A549 (cell line): ENCODE measurements at regions not wholly inside any gene's neighbourhood (a gene's known extent, or its start where the extent isn't known, plus 50 kb on each side); places are given as distances from the start of the nearest gene placed in this dataset.

Source experiments
- CEBPB ChIP-seq, 2 experiments: fragments of >200 bp in 1 of 2; sonication (Bioruptor Twin) in 1 of 2; formaldehyde crosslinking in 1 of 2; IDR thresholded peaks; 2 replicates each; pipeline ENCODE4 v1.6.1; 2012 to 2016
- CTCF ChIP-seq: fragments of >200 bp; sonication (Bioruptor Twin); formaldehyde crosslinking; IDR thresholded peaks from 3 replicates; pipeline ENCODE4 v1.5.1; 2016
- EP300 ChIP-seq, 2 experiments: fragments of >200 bp; sonication (Bioruptor Twin); formaldehyde crosslinking; IDR thresholded peaks; 2 replicates in 1 of 2; 3 replicates in 1 of 2; pipeline ENCODE4 v1.6.1; 2016 to 2017
- FOXS1 ChIP-seq: fragments of 250-450 bp; sonication (Bioruptor Pico); IDR thresholded peaks from 2 replicates; pipeline ENCODE4 v1.5.0; 2020; ENCODE audit warnings: mild to moderate bottlenecking, moderate library complexity
- HOXA7 ChIP-seq: fragments of 250-450 bp; sonication (Bioruptor Pico); IDR thresholded peaks from 2 replicates; pipeline ENCODE4 v1.5.0; 2020; ENCODE audit warnings: mild to moderate bottlenecking, moderate library complexity
- JUNB ChIP-seq: fragments of >200 bp; sonication (Bioruptor Twin); formaldehyde crosslinking; IDR thresholded peaks from 2 replicates; pipeline ENCODE4 v1.6.1; 2016
- NR3C1 ChIP-seq: fragments of >200 bp; sonication (Bioruptor Twin); formaldehyde crosslinking; IDR thresholded peaks from 3 replicates; pipeline ENCODE4 v1.6.1; 2017
- POLR2A ChIP-seq: IDR thresholded peaks from 2 replicates; pipeline ENCODE4 v1.6.1; 2012; ENCODE audit warnings: mild to moderate bottlenecking, low read length
- RAD21 ChIP-seq, 2 experiments: fragments of >200 bp in 1 of 2; sonication (Bioruptor Twin) in 1 of 2; formaldehyde crosslinking in 1 of 2; IDR thresholded peaks in 1 of 2; conservative IDR thresholded peaks in 1 of 2; 2 replicates in 1 of 2; 3 replicates in 1 of 2; pipeline ENCODE4 v1.6.1; 2012 to 2018; ENCODE audit warnings: inconsistent platforms in 1 of 2
- REST ChIP-seq: fragments of 200-600 bp; sonication (generic); IDR thresholded peaks from 2 replicates; pipeline ENCODE4 v1.6.1; 2016; ENCODE audit warnings: antibody characterized with exemption, mild to moderate bottlenecking, moderate library complexity
- RFX5 ChIP-seq: fragments of 450-650 bp; IDR thresholded peaks from 2 replicates; pipeline ENCODE4 v1.7.1; 2014; ENCODE audit warnings: antibody characterized with exemption, mild to moderate bottlenecking, moderate library complexity
- SMC3 ChIP-seq: fragments of >200 bp; sonication (Bioruptor Twin); formaldehyde crosslinking; IDR thresholded peaks from 3 replicates; pipeline ENCODE4 v1.6.1; 2018; ENCODE audit warnings: inconsistent platforms

- TF ChIP-seq POLR2A (no peak), CTCF (no peak), HOXA7 (CRISPR knock-in tag) (no peak), RAD21 (conservative IDR thresholded peaks at IDR 0.05 in 1 of 2, IDR thresholded peaks at IDR 0.05 in 1 of 2) (no peak), CEBPB (IDR thresholded peaks at IDR 0.05) (no peak), EP300 (IDR thresholded peaks at IDR 0.05) (no peak), JUNB (no peak), RFX5 (no peak), REST (no peak), NR3C1 (no peak), SMC3 (no peak), FOXS1 (CRISPR knock-in tag) (no peak)
These were observed 545.1 kb upstream of the C16orf82 start for GRCh38 chr16:26521626-26522025.
